ENCODE measurements at regions not wholly inside any gene's neighbourhood (a gene's known extent, or its start where the extent isn't known, plus 50 kb on each side); places are given as distances from the start of the nearest gene placed in this dataset.

DNA sequence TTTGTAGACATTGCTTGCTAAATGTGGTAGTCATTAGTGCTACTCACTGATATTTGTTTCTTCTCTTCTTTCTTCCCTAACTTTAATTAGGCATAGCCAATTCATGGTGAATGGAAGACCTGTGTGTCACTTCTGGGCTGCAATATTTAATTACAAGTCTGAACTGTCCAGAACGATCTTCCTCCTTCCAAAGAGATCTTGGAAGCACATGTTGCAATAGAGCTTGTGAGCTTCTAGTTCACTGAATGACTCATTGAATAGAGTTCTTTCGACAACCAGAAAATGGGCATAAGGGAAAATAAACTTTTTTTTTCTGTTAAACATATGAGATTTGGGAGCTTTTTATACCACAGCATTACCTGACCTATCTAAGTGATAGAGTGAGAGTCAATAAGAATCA is 1264.6 kb downstream of the PCDH9 start:
- ATAC-seq (no peak), FAIRE-seq (no peak), DNase-seq (ENCODE audit: low spot score) (no peak)
- no peaks in the 10 kb centered on the region for H4K20me1 ChIP-seq (ENCODE audit: insufficient read depth, low read length)
- H3K27ac ChIP-seq (ENCODE audit: extremely low read length, insufficient read depth, low read length) = no peak overlapping the region
- BruUV-seq (replicated peaks) = no TSS peak
- CTCF ChIA-PET (ENCODE audit: low intra/inter-chr PET ratio, low total read pairs) = no interaction called here
- intact Hi-C loops (cut with micrococcal nuclease; ENCODE audit: unreplicated experiment) = no loop called here
- TF ChIP-seq ZNF432 (CRISPR knock-in tag; IDR thresholded peaks at IDR 0.05; ENCODE audit: borderline replicate concordance) (no peak), GTF3A (CRISPR knock-in tag; conservative IDR thresholded peaks at IDR 0.05) (no peak), HHEX (CRISPR knock-in tag; IDR thresholded peaks at IDR 0.05) (no peak), TOPORS (CRISPR knock-in tag; IDR thresholded peaks at IDR 0.05) (no peak)
- POLR2A ChIA-PET = no interaction called here
- in situ Hi-C loops (cut with HindIII; ENCODE audit: extremely low pct_ligation_motif_present, low pct_unique_long_range_greater_than_20kb) = no loop called here
- H3K4me2 ChIP-seq (ENCODE audit: low read depth, low read length) = no peak overlapping the region
- no peaks in the 10 kb centered on the region for H3K36me3 ChIP-seq (replicated peaks in 1 of 2; ENCODE audit: control insufficient read depth in 1 of 2, insufficient read depth in 2 of 2, low read length in 2 of 2)
- H3K9me3 ChIP-seq (ENCODE audit: low read length) = peaks cover 6% of the 10 kb centered on the region; the same call in 1 of the 2 replicates
- no peaks in the 10 kb centered on the region for H3K27me3 ChIP-seq (ENCODE audit: control insufficient read depth in 1 of 2, insufficient read depth in 2 of 2, low read length in 2 of 2)
- no peaks in the 10 kb centered on the region for H3K4me1 ChIP-seq (ENCODE audit: insufficient read depth, low read length)
- no peak overlapping the region for H2AFZ ChIP-seq (ENCODE audit: low read length)
- WGBS (ENCODE audit: low lambda C conversion rate) = 4% methylated on average over 2 of the region's 2 CpGs
- H3K4me3 ChIP-seq (replicated peaks in 1 of 3; ENCODE audit: insufficient read depth in 1 of 3, low read depth in 2 of 3, low read length in 3 of 3) = no peak overlapping the region
- H3K79me2 ChIP-seq (ENCODE audit: insufficient read depth, low read length) = no peaks in the 10 kb centered on the region
- no peak overlapping the region for H3K9ac ChIP-seq (ENCODE audit: insufficient read depth, low read depth, low read length)

DNA sequence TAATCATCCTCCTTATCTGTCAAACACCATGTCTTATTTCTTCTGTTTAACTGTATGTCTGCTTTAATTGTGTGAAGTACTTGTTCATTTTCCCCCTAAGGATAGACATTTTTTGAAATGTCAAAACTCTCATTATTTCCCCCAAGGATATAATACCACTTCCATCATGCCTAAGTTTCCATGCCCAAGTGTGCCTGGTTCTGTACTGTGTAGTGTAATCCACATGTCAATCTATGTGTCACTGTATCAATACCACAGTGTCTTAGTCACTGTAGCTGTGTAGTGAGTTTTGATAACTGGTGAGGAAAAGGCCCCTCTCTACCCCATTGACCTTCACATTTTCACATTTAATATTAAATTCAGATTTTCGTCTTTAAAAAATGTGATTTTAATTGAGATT is 1265.5 kb downstream of the PCDH9 start:
- POLR2A ChIA-PET = no interaction called here
- H3K79me2 ChIP-seq (ENCODE audit: insufficient read depth, low read length) = no peaks in the 10 kb centered on the region
- in situ Hi-C loops (cut with HindIII; ENCODE audit: extremely low pct_ligation_motif_present, low pct_unique_long_range_greater_than_20kb) = no loop called here
- H3K4me2 ChIP-seq (ENCODE audit: low read depth, low read length) = no peak overlapping the region
- H4K20me1 ChIP-seq (ENCODE audit: insufficient read depth, low read length) = no peaks in the 10 kb centered on the region
- ATAC-seq (no peak), DNase-seq (ENCODE audit: low spot score) (no peak), FAIRE-seq (no peak)
- H3K36me3 ChIP-seq (replicated peaks in 1 of 2; ENCODE audit: control insufficient read depth in 1 of 2, insufficient read depth in 2 of 2, low read length in 2 of 2) = no peaks in the 10 kb centered on the region
- BruUV-seq (replicated peaks) = no TSS peak
- no peak overlapping the region for H3K27ac ChIP-seq (ENCODE audit: extremely low read length, insufficient read depth, low read length)
- TF ChIP-seq ZNF713 (CRISPR knock-in tag; IDR thresholded peaks at IDR 0.05) (no peak), ZKSCAN1 (IDR thresholded peaks at IDR 0.05; ENCODE audit: low read length) (no peak), REXO4 (CRISPR knock-in tag; IDR thresholded peaks at IDR 0.05; ENCODE audit: borderline replicate concordance) (no peak), MZF1 (CRISPR knock-in tag; IDR thresholded peaks at IDR 0.05; ENCODE audit: borderline replicate concordance) (no peak), ZNF720 (CRISPR knock-in tag; IDR thresholded peaks at IDR 0.05) (no peak), ZNF670 (CRISPR knock-in tag; IDR thresholded peaks at IDR 0.05; ENCODE audit: borderline replicate concordance) (no peak), ZNF317 (CRISPR knock-in tag; IDR thresholded peaks at IDR 0.05) (no peak), ZNF44 (CRISPR knock-in tag; IDR thresholded peaks at IDR 0.05) (no peak)
- TF ChIP-seq, protein P1, sequence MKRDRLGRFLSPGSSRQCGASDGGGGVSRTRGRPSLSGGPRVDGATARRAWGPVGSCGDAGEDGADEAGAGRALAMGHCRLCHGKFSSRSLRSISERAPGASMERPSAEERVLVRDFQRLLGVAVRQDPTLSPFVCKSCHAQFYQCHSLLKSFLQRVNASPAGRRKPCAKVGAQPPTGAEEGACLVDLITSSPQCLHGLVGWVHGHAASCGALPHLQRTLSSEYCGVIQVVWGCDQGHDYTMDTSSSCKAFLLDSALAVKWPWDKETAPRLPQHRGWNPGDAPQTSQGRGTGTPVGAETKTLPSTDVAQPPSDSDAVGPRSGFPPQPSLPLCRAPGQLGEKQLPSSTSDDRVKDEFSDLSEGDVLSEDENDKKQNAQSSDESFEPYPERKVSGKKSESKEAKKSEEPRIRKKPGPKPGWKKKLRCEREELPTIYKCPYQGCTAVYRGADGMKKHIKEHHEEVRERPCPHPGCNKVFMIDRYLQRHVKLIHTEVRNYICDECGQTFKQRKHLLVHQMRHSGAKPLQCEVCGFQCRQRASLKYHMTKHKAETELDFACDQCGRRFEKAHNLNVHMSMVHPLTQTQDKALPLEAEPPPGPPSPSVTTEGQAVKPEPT (CRISPR knock-in tag; IDR thresholded peaks at IDR 0.05; ENCODE audit: low read depth) = no peak
- TF ChIP-seq, protein P2, sequence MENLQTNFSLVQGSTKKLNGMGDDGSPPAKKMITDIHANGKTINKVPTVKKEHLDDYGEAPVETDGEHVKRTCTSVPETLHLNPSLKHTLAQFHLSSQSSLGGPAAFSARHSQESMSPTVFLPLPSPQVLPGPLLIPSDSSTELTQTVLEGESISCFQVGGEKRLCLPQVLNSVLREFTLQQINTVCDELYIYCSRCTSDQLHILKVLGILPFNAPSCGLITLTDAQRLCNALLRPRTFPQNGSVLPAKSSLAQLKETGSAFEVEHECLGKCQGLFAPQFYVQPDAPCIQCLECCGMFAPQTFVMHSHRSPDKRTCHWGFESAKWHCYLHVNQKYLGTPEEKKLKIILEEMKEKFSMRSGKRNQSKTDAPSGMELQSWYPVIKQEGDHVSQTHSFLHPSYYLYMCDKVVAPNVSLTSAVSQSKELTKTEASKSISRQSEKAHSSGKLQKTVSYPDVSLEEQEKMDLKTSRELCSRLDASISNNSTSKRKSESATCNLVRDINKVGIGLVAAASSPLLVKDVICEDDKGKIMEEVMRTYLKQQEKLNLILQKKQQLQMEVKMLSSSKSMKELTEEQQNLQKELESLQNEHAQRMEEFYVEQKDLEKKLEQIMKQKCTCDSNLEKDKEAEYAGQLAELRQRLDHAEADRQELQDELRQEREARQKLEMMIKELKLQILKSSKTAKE (CRISPR knock-in tag; IDR thresholded peaks at IDR 0.05; ENCODE audit: borderline replicate concordance) = no peak
- CTCF ChIA-PET (ENCODE audit: low intra/inter-chr PET ratio, low total read pairs) = no interaction called here
- H3K4me1 ChIP-seq (ENCODE audit: insufficient read depth, low read length) = no peaks in the 10 kb centered on the region
- 3% methylated on average over 1 of the region's 1 CpG for whole genome bisulfite sequencing (ENCODE audit: low lambda C conversion rate)
- peaks cover 6% of the 10 kb centered on the region; the same call in 1 of the 2 replicates for H3K9me3 ChIP-seq (ENCODE audit: low read length)
- H3K9ac ChIP-seq (ENCODE audit: insufficient read depth, low read depth, low read length) = no peak overlapping the region
- H2AFZ ChIP-seq (ENCODE audit: low read length) = no peak overlapping the region
- H3K27me3 ChIP-seq (ENCODE audit: control insufficient read depth in 1 of 2, insufficient read depth in 2 of 2, low read length in 2 of 2) = no peaks in the 10 kb centered on the region
- intact Hi-C loops (cut with micrococcal nuclease; ENCODE audit: unreplicated experiment) = no loop called here
- no peak overlapping the region for H3K4me3 ChIP-seq (replicated peaks in 1 of 3; ENCODE audit: insufficient read depth in 1 of 3, low read depth in 2 of 3, low read length in 3 of 3)
